ENCODE measurements at regions not wholly inside any gene's neighbourhood (a gene's known extent, or its start where the extent isn't known, plus 50 kb on each side); places are given as distances from the start of the nearest gene placed in this dataset.

DNA sequence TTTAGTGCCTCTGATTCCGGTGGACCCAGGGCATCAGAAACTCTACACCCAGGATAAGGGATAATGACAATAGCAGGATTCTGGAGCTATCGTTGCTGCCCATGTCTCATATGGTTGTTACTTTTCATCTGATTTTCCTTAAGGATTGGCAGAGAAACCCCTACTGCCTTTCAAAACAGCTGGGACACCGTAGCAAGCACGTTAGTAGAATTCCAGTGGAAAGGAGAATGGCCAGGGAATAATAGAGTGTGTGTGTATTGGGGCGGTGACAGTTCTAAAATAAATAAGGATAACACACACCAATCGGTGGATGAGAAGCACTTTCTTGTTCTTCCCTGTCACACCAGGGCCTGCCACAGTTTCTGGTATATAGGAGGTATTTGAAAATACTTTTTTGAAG, 251.8 kb downstream of the HAPSTR1 start:
- no peaks in the 10 kb centered on the region for H3K36me3 ChIP-seq (ENCODE audit: insufficient read depth, low read length)
- DNase-seq (ENCODE audit: low read depth) (no peak), FAIRE-seq (no peak)
- H3K27me3 Mint-ChIP-seq (ENCODE audit: low read depth, unreplicated experiment), result peaks cover 18% of the 10 kb centered on the region
- H3K79me2 ChIP-seq (ENCODE audit: insufficient read depth, low read length), result no peaks in the 10 kb centered on the region
- no peaks in the 10 kb centered on the region for H3K9me3 Mint-ChIP-seq (ENCODE audit: unreplicated experiment)
- H3K27me3 ChIP-seq (ENCODE audit: insufficient read depth, low read length), result no peaks in the 10 kb centered on the region
- H2AFZ ChIP-seq (ENCODE audit: low read depth, low read length), result no peak overlapping the region
- H3K27ac ChIP-seq (ENCODE audit: low read depth, low read length), result no peak overlapping the region
- H3K9me3 ChIP-seq (ENCODE audit: insufficient read depth, low read depth, low read length), result peaks cover 4% of the 10 kb centered on the region
- H3K4me3 ChIP-seq (ENCODE audit: insufficient read depth, low read depth, low read length), result no peak overlapping the region
- H3K36me3 Mint-ChIP-seq (ENCODE audit: low read depth, unreplicated experiment), result no peaks in the 10 kb centered on the region
- H3K4me3 Mint-ChIP-seq (ENCODE audit: unreplicated experiment), result no peak overlapping the region
- no peaks in the 10 kb centered on the region for H3K4me1 ChIP-seq (ENCODE audit: insufficient read depth, low read length)
- H3K9ac ChIP-seq (ENCODE audit: low read length), result no peak overlapping the region
- no peak for TF ChIP-seq EZH2 (IDR thresholded peaks at IDR 0.05; ENCODE audit: insufficient read depth, low read length)
- TF ChIP-seq, protein P1, sequence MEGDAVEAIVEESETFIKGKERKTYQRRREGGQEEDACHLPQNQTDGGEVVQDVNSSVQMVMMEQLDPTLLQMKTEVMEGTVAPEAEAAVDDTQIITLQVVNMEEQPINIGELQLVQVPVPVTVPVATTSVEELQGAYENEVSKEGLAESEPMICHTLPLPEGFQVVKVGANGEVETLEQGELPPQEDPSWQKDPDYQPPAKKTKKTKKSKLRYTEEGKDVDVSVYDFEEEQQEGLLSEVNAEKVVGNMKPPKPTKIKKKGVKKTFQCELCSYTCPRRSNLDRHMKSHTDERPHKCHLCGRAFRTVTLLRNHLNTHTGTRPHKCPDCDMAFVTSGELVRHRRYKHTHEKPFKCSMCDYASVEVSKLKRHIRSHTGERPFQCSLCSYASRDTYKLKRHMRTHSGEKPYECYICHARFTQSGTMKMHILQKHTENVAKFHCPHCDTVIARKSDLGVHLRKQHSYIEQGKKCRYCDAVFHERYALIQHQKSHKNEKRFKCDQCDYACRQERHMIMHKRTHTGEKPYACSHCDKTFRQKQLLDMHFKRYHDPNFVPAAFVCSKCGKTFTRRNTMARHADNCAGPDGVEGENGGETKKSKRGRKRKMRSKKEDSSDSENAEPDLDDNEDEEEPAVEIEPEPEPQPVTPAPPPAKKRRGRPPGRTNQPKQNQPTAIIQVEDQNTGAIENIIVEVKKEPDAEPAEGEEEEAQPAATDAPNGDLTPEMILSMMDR (IDR thresholded peaks at IDR 0.05; ENCODE audit: insufficient read depth, low read depth, low read length), result no peak
- H4K20me1 ChIP-seq (ENCODE audit: insufficient read depth, low read length), result no peaks in the 10 kb centered on the region
- H3K4me1 Mint-ChIP-seq (ENCODE audit: low read depth, unreplicated experiment), result no peaks in the 10 kb centered on the region
- H3K4me2 ChIP-seq (ENCODE audit: low read length), result no peak overlapping the region
- no peak overlapping the region for H3K27ac Mint-ChIP-seq (ENCODE audit: unreplicated experiment)

DNA sequence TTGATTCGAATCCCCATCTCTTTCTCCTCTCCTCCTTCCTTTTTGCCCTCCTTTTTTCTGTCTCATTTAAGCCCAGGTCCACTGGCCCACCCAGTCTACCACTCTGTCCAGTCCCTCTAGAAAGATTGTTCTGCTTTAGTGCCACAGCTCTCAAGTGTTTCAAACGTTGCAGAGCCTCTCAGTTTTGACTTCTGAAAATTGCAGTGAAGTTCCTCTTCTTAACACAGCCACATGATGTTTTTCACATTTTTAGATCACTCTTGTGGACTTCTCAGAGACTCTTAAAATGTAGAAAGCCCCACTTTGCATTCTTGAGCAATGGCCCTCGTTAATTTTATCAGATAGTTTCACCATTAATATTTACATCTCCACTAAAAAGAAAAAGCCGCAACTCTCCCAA, 253.1 kb downstream of the HAPSTR1 start:
- Mint-ChIP-seq H3K4me3 (ENCODE audit: unreplicated experiment) (no peak overlapping the region), H3K27ac (ENCODE audit: unreplicated experiment) (no peak overlapping the region), H3K27me3 (ENCODE audit: low read depth, unreplicated experiment) (peaks cover 16% of the 10 kb centered on the region), H3K36me3 (ENCODE audit: low read depth, unreplicated experiment) (peaks cover 2% of the 10 kb centered on the region), H3K9me3 (ENCODE audit: unreplicated experiment) (peaks cover 5% of the 10 kb centered on the region), H3K4me1 (ENCODE audit: low read depth, unreplicated experiment) (no peaks in the 10 kb centered on the region)
- no peak for TF ChIP-seq EZH2 (IDR thresholded peaks at IDR 0.05; ENCODE audit: insufficient read depth, low read length)
- TF ChIP-seq, protein P1 (IDR thresholded peaks at IDR 0.05; ENCODE audit: insufficient read depth, low read depth, low read length), result no peak
- H3K9me3 ChIP-seq (ENCODE audit: insufficient read depth, low read depth, low read length), result peaks cover 4% of the 10 kb centered on the region
- H3K9ac ChIP-seq (ENCODE audit: low read length), result no peak overlapping the region
- no peak for DNase-seq (ENCODE audit: low read depth)
- H3K4me2 ChIP-seq (ENCODE audit: low read length), result no peak overlapping the region
- no peaks in the 10 kb centered on the region for H3K36me3 ChIP-seq (ENCODE audit: insufficient read depth, low read length)
- FAIRE-seq, result no peak
- H3K27ac ChIP-seq (ENCODE audit: low read depth, low read length), result no peak overlapping the region
- H3K4me3 ChIP-seq (ENCODE audit: insufficient read depth, low read depth, low read length), result no peak overlapping the region
- H3K4me1 ChIP-seq (ENCODE audit: insufficient read depth, low read length), result no peaks in the 10 kb centered on the region
- no peaks in the 10 kb centered on the region for H4K20me1 ChIP-seq (ENCODE audit: insufficient read depth, low read length)
- no peaks in the 10 kb centered on the region for H3K79me2 ChIP-seq (ENCODE audit: insufficient read depth, low read length)
- no peak overlapping the region for H2AFZ ChIP-seq (ENCODE audit: low read depth, low read length)
- no peaks in the 10 kb centered on the region for H3K27me3 ChIP-seq (ENCODE audit: insufficient read depth, low read length)

DNA sequence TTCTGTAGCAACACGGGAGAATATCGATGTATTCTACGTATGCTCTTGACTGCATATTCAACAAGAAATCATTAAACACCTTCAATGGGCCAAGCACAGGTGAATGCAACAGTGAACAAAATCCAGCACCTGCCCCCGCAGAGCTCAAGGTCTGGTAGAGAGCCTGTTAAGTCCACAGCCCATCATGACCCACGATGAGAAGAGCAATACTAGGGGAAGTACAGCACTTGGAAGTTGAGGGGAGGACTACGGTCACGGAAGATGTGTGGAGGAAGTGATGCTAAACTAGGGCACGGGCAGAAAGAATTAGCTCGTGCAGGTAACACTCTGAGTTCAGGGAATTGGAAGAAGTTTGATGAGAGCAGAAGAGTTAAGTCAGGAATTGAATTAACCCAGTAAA, 253.6 kb downstream of the HAPSTR1 start:
- no peak for FAIRE-seq
- Histone ChIP-seq H3K27me3 (ENCODE audit: insufficient read depth, low read length) (no peaks in the 10 kb centered on the region), H3K4me2 (ENCODE audit: low read length) (no peak overlapping the region), H3K36me3 (ENCODE audit: insufficient read depth, low read length) (no peaks in the 10 kb centered on the region), H3K4me3 (ENCODE audit: insufficient read depth, low read depth, low read length) (no peak overlapping the region), H3K27ac (ENCODE audit: low read depth, low read length) (no peak overlapping the region), H3K79me2 (ENCODE audit: insufficient read depth, low read length) (no peaks in the 10 kb centered on the region), H3K9me3 (ENCODE audit: insufficient read depth, low read depth, low read length) (peaks cover 4% of the 10 kb centered on the region), H3K4me1 (ENCODE audit: insufficient read depth, low read length) (no peaks in the 10 kb centered on the region), H3K9ac (ENCODE audit: low read length) (no peak overlapping the region), H2AFZ (ENCODE audit: low read depth, low read length) (no peak overlapping the region), H4K20me1 (ENCODE audit: insufficient read depth, low read length) (no peaks in the 10 kb centered on the region)
- TF ChIP-seq, protein P1 (IDR thresholded peaks at IDR 0.05; ENCODE audit: insufficient read depth, low read depth, low read length), result no peak
- TF ChIP-seq EZH2 (IDR thresholded peaks at IDR 0.05; ENCODE audit: insufficient read depth, low read length), result no peak
- peaks cover 16% of the 10 kb centered on the region for H3K27me3 Mint-ChIP-seq (ENCODE audit: low read depth, unreplicated experiment)
- no peak overlapping the region for H3K27ac Mint-ChIP-seq (ENCODE audit: unreplicated experiment)
- H3K36me3 Mint-ChIP-seq (ENCODE audit: low read depth, unreplicated experiment), result peaks cover 2% of the 10 kb centered on the region
- H3K4me3 Mint-ChIP-seq (ENCODE audit: unreplicated experiment), result no peak overlapping the region
- H3K9me3 Mint-ChIP-seq (ENCODE audit: unreplicated experiment), result peaks cover 8% of the 10 kb centered on the region
- H3K4me1 Mint-ChIP-seq (ENCODE audit: low read depth, unreplicated experiment), result no peaks in the 10 kb centered on the region
- DNase-seq (ENCODE audit: low read depth), result no peak
